ENCODE measurements at regions not wholly inside any gene's neighbourhood (a gene's known extent, or its start where the extent isn't known, plus 50 kb on each side); places are given as distances from the start of the nearest gene placed in this dataset.

DNA sequence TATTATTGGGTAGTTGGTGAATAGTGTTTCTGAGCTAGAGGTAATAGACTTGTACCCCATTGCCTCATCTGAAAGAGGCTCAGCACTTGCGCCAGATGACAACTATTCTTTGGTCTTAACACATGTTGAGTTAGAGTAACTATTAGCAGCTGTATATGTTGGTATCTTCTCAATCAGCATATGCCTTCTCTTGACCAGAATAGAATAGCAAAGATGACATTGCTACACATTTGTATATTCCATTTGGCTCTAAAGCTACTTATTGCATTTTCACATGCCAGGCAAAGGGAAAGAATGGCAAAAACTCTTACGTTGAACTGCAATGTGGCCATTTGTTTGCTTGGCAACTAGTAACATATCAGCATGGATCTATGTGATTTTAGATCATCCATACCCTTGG, 173.8 kb upstream of the AGR3 start:
- no peak overlapping the region for H3K27ac Mint-ChIP-seq
- peaks cover 2% of the 10 kb centered on the region for H3K9me3 Mint-ChIP-seq
- no peaks in the 10 kb centered on the region for H3K36me3 Mint-ChIP-seq
- no peaks in the 10 kb centered on the region for H3K27me3 Mint-ChIP-seq
- peaks cover 4 to 15% of the 10 kb centered on the region in 2 donors for H3K4me1 Mint-ChIP-seq (ENCODE audit: low read depth in 2 of 2)
- ATAC-seq (no peak), DNase-seq (ENCODE audit: low spot score) (no peak)
- H3K4me3 Mint-ChIP-seq = no peak overlapping the region

- H3K27ac Mint-ChIP-seq = no peak overlapping the region
- H3K27me3 Mint-ChIP-seq = no peaks in the 10 kb centered on the region
- ATAC-seq (no peak), DNase-seq (ENCODE audit: low spot score) (no peak)
- peaks cover 4 to 15% of the 10 kb centered on the region in 2 donors for H3K4me1 Mint-ChIP-seq (ENCODE audit: low read depth in 2 of 2)
- H3K4me3 Mint-ChIP-seq = no peak overlapping the region
- H3K36me3 Mint-ChIP-seq = no peaks in the 10 kb centered on the region
- H3K9me3 Mint-ChIP-seq = peaks cover 2% of the 10 kb centered on the region
Measured at GRCh38 chr7:17056491-17057142, 174.8 kb upstream of the AGR3 start.

GRCh38 chr7:17057143-17057509, 175.3 kb upstream of the AGR3 start:
- Mint-ChIP-seq H3K36me3 (no peaks in the 10 kb centered on the region), H3K4me1 (ENCODE audit: low read depth in 2 of 2) (peaks cover 4 to 15% of the 10 kb centered on the region in 2 donors), H3K4me3 (no peak overlapping the region), H3K27ac (peak overlapping the region in 1 of 2 donors; percentile 64), H3K9me3 (peaks cover 2% of the 10 kb centered on the region), H3K27me3 (no peaks in the 10 kb centered on the region)
- no peak for ATAC-seq
- DNase-seq (ENCODE audit: low spot score) = no peak

DNA sequence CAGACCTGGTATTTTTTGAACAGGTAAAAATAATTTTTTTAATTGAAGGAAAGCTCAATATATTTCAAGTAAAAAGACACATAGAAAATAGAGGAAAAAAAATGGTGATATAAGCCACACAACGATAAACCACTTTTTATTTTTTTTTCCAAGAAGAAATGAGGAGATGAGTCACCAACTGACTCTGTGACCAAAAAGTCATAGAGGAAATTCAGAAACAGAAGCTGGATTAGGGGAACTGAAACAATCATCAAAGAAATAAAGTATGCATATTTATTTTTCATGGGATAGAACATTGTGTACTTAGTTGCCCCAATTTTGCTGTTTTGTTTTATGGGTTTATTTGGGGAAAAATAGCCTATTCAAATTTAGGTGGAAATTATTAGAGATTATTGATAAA, 176.8 kb upstream of the AGR3 start:
- no peaks in the 10 kb centered on the region for H3K36me3 Mint-ChIP-seq
- H3K9me3 Mint-ChIP-seq = peaks cover 2% of the 10 kb centered on the region
- ATAC-seq = no peak
- peak overlapping the region; percentile 50 for H3K4me3 Mint-ChIP-seq
- DNase-seq (ENCODE audit: low spot score) = no peak
- H3K27ac Mint-ChIP-seq = peak overlapping the region; percentile 64 to 82
- no peaks in the 10 kb centered on the region for H3K27me3 Mint-ChIP-seq
- peaks cover 4 to 15% of the 10 kb centered on the region in 2 donors for H3K4me1 Mint-ChIP-seq (ENCODE audit: low read depth in 2 of 2)

DNA sequence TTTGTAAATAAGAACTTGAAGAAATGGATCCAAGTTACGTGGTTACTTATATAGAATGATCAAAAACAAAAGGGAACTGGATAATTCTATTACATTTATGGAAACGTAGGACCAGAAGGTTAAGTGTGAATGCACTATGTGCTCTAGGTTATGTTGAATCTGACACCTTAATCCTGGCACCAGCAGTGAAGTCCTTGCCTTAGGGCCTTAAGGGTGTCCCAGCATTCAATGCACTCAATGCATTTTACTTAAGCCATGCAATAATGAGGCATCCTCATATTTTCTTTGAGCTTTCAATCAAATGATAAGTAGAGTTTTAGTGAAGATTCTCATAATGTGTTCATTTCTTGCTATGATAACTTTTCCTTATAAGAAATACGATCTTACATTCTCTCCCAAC, 178.3 kb upstream of the AGR3 start:
- ATAC-seq = no peak
- no peaks in the 10 kb centered on the region for H3K9me3 Mint-ChIP-seq
- no peaks in the 10 kb centered on the region for H3K27me3 Mint-ChIP-seq
- H3K4me1 Mint-ChIP-seq (ENCODE audit: low read depth in 2 of 2) = peaks cover 0 to 12% of the 10 kb centered on the region in 2 donors
- H3K36me3 Mint-ChIP-seq = no peaks in the 10 kb centered on the region
- no peak overlapping the region for H3K4me3 Mint-ChIP-seq
- H3K27ac Mint-ChIP-seq = peak overlapping the region; percentile 64 to 82
- DNase-seq (ENCODE audit: low spot score) = no peak

GRCh38 chr7:17061443-17061842, 179.7 kb upstream of the AGR3 start:
- Mint-ChIP-seq H3K4me1 (ENCODE audit: low read depth in 2 of 2) (peaks cover 0 to 12% of the 10 kb centered on the region in 2 donors), H3K27ac (peak overlapping the region in 1 of 2 donors; percentile 33), H3K9me3 (no peaks in the 10 kb centered on the region), H3K4me3 (no peak overlapping the region), H3K27me3 (no peaks in the 10 kb centered on the region), H3K36me3 (no peaks in the 10 kb centered on the region)
- ATAC-seq (no peak), DNase-seq (ENCODE audit: low spot score) (no peak)

DNA sequence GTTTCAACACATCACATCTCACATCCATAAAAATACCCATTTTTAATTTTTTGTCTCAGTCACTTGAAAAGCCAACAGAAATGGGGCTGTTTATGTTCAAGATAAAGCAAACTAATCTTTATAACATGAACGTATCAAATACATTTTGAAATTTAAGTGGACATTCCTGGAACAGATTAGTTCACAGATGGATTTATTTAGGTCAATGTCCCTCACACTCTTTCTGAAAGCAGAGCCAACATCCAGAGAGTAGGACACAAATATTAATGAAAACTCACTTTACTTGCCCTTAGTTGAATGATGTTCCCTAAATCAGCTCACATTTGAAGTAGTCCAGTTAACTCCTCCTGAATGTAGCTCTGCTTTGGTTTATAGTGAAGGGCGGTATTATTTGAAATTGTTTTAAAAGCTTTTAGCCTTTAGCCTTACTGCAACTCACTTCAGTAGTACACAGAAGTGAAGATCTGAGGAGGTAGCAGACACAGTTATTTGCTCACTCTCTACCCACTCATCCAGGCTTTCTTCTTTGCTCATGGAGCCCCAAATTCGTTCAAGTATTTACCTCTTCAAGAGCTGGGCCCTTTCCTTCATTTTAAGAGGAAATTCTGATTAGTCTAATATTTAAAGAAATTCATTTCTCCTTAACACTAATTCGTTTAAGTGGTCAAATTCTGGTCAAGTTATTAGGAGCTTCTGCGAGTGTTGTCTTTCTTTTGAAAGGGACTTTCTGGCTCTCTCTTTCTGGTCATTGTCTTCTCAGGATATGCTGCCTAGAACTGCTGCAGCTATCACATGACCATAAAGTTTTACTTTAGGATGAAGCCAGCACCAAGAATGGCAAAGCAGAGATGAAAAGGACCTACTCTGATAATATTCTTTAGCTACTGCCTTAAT, 180.6 kb upstream of the AGR3 start:
- Mint-ChIP-seq H3K36me3 (no peaks in the 10 kb centered on the region), H3K27me3 (no peaks in the 10 kb centered on the region), H3K9me3 (no peaks in the 10 kb centered on the region), H3K4me1 (ENCODE audit: low read depth in 2 of 2) (peaks cover 0 to 6% of the 10 kb centered on the region in 2 donors), H3K27ac (peak overlapping the region in 1 of 2 donors; percentile 72), H3K4me3 (no peak overlapping the region)
- DNase-seq (ENCODE audit: low spot score) = no peak
- no peak for ATAC-seq

GRCh38 chr7:17063045-17063383, 181.2 kb upstream of the AGR3 start:
- Mint-ChIP-seq H3K4me1 (ENCODE audit: low read depth in 2 of 2) (peaks cover 0 to 6% of the 10 kb centered on the region in 2 donors), H3K27me3 (no peaks in the 10 kb centered on the region), H3K9me3 (no peaks in the 10 kb centered on the region), H3K27ac (peak overlapping the region in 1 of 2 donors; percentile 72), H3K36me3 (no peaks in the 10 kb centered on the region), H3K4me3 (no peak overlapping the region)
- ATAC-seq (no peak), DNase-seq (ENCODE audit: low spot score) (no peak)

- no peak for ATAC-seq
- Mint-ChIP-seq H3K27ac (no peak overlapping the region), H3K4me3 (no peak overlapping the region), H3K4me1 (ENCODE audit: low read depth in 2 of 2) (peaks cover 5 to 8% of the 10 kb centered on the region in 2 donors), H3K36me3 (no peaks in the 10 kb centered on the region), H3K9me3 (no peaks in the 10 kb centered on the region), H3K27me3 (no peaks in the 10 kb centered on the region)
- no peak for DNase-seq (ENCODE audit: low spot score)
Measured at GRCh38 chr7:17067691-17068090, 185.9 kb upstream of the AGR3 start.

DNA sequence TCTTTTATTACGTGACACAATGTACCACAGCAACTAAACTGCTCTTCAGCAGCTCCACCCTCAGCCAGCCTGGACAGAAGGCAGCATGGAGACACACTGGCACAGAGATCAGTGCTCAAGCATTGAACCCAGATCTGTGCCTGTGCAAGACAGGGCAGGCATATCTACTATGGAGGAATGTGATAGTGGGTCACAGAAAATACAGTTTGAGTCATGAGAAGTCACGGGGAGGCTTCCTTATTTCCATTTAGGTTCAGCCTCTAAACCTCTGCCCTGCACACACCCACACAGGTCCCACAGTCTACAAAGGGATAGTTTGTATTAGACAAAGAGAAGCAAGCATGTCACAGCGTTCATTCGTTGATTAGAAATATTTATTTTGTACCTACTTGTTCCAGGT, 187.4 kb upstream of the AGR3 start:
- no peaks in the 10 kb centered on the region for H3K36me3 Mint-ChIP-seq
- no peak for ATAC-seq
- H3K27ac Mint-ChIP-seq = no peak overlapping the region
- no peaks in the 10 kb centered on the region for H3K9me3 Mint-ChIP-seq
- peaks cover 5 to 8% of the 10 kb centered on the region in 2 donors for H3K4me1 Mint-ChIP-seq (ENCODE audit: low read depth in 2 of 2)
- H3K27me3 Mint-ChIP-seq = no peaks in the 10 kb centered on the region
- no peak for DNase-seq (ENCODE audit: low spot score)
- H3K4me3 Mint-ChIP-seq = no peak overlapping the region

DNA sequence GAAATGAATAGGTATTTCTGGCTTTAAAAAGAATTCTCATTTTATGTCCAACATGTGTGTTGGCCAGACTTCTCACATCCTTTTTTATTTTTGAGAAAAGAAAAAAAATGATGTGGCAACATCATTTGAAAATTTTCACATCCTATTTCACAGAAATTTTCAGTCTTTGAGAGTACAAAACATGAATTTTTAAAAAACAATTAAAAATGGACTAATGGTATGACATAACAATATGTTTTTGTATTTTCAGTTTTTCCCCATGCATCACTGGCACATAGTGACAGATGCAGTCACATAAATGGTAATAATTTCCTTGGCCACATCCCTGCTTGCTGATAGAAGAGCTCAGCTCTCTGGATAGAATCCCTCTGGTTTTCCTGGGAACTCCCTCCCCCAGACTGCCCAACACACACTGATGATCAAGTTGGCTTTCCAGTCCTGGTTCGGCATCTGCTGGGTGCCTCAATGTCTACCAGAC, 188.5 kb upstream of the AGR3 start:
- no peak for DNase-seq (ENCODE audit: low spot score)
- H3K4me3 Mint-ChIP-seq = no peak overlapping the region
- peaks cover 5 to 8% of the 10 kb centered on the region in 2 donors for H3K4me1 Mint-ChIP-seq (ENCODE audit: low read depth in 2 of 2)
- no peaks in the 10 kb centered on the region for H3K9me3 Mint-ChIP-seq
- H3K27ac Mint-ChIP-seq = no peak overlapping the region
- no peaks in the 10 kb centered on the region for H3K36me3 Mint-ChIP-seq
- no peaks in the 10 kb centered on the region for H3K27me3 Mint-ChIP-seq
- no peak for ATAC-seq

GRCh38 chr7:17071866-17072265, 190.1 kb upstream of the AGR3 start:
- H3K4me3 Mint-ChIP-seq = no peak overlapping the region
- ATAC-seq = no peak
- no peak overlapping the region for H3K27ac Mint-ChIP-seq
- DNase-seq (ENCODE audit: low spot score) = no peak
- H3K9me3 Mint-ChIP-seq = no peaks in the 10 kb centered on the region
- peaks cover 5 to 8% of the 10 kb centered on the region in 2 donors for H3K4me1 Mint-ChIP-seq (ENCODE audit: low read depth in 2 of 2)
- H3K27me3 Mint-ChIP-seq = no peaks in the 10 kb centered on the region
- H3K36me3 Mint-ChIP-seq = no peaks in the 10 kb centered on the region

- peaks cover 1 to 3% of the 10 kb centered on the region in 2 donors for H3K4me1 Mint-ChIP-seq (ENCODE audit: low read depth in 2 of 2)
- no peak for DNase-seq (ENCODE audit: low spot score)
- no peak overlapping the region for H3K27ac Mint-ChIP-seq
- H3K36me3 Mint-ChIP-seq = no peaks in the 10 kb centered on the region
- H3K9me3 Mint-ChIP-seq = no peaks in the 10 kb centered on the region
- ATAC-seq = no peak
- H3K4me3 Mint-ChIP-seq = no peak overlapping the region
- no peaks in the 10 kb centered on the region for H3K27me3 Mint-ChIP-seq
Measured at GRCh38 chr7:17075601-17076255, 193.9 kb upstream of the AGR3 start.

DNA sequence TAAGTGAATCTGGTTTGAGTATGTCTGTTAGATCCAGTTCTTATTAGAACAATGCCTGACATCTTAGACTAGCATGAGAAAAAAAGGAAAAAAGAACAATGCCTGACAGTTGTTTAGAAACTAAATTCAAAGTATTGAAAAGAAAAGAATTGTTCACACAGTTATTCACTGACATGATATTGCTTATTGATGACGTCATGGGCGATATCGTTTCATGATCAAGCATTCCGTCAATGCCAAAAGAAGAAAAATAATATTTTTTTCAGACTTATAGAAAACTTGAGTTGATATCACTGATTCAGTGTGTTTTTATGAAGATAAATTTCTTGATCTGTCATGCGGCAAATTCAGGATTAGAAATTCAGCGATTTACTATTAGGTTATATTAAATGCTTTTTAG, 196.5 kb upstream of the AGR3 start:
- Mint-ChIP-seq H3K4me1 (ENCODE audit: low read depth in 2 of 2) (no peaks in the 10 kb centered on the region), H3K27ac (no peak overlapping the region), H3K36me3 (no peaks in the 10 kb centered on the region), H3K9me3 (no peaks in the 10 kb centered on the region), H3K4me3 (no peak overlapping the region), H3K27me3 (no peaks in the 10 kb centered on the region)
- ATAC-seq = no peak
- DNase-seq (ENCODE audit: low spot score) = no peak
